ENCODE measurements at regions not wholly inside any gene's neighbourhood (a gene's known extent, or its start where the extent isn't known, plus 50 kb on each side); places are given as distances from the start of the nearest gene placed in this dataset.

DNA sequence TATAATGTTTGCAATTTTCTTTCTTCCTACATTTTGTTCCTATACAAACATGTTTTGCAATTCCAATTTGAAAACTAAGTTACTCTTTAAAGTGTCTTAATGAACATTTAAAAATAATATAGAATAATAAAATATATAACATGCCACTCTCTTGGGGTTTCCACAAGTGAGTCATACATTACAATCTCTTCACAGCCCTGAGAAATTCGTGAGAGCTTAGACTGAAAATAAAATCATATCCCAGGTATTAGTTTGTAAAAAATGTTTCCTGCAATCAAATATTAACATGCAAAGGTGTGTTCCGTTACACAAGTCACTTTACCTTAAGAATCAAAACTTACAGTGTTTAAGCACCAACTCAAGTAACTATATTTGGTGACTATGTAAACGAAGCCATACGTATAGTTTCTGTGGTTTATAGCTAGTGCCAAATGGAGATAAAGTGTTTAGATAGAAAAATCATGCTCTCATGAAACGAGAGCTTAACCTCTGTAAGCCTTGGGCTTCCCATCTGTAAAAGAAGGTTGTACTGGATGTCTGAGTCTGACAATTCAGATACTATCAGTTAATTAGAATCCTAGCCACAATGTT lies 253.6 kb upstream of the ANO3 start:
- no peak overlapping the region for H3K4me3 ChIP-seq (replicated peaks; ENCODE audit: low read depth, low read length)
- TF ChIP-seq, protein P1, sequence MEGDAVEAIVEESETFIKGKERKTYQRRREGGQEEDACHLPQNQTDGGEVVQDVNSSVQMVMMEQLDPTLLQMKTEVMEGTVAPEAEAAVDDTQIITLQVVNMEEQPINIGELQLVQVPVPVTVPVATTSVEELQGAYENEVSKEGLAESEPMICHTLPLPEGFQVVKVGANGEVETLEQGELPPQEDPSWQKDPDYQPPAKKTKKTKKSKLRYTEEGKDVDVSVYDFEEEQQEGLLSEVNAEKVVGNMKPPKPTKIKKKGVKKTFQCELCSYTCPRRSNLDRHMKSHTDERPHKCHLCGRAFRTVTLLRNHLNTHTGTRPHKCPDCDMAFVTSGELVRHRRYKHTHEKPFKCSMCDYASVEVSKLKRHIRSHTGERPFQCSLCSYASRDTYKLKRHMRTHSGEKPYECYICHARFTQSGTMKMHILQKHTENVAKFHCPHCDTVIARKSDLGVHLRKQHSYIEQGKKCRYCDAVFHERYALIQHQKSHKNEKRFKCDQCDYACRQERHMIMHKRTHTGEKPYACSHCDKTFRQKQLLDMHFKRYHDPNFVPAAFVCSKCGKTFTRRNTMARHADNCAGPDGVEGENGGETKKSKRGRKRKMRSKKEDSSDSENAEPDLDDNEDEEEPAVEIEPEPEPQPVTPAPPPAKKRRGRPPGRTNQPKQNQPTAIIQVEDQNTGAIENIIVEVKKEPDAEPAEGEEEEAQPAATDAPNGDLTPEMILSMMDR (IDR thresholded peaks at IDR 0.05; ENCODE audit: low read depth, low read length, missing control alignments), result no peak
- DNase-seq (ENCODE audit: extremely low read depth, low read depth), result no peak

DNA sequence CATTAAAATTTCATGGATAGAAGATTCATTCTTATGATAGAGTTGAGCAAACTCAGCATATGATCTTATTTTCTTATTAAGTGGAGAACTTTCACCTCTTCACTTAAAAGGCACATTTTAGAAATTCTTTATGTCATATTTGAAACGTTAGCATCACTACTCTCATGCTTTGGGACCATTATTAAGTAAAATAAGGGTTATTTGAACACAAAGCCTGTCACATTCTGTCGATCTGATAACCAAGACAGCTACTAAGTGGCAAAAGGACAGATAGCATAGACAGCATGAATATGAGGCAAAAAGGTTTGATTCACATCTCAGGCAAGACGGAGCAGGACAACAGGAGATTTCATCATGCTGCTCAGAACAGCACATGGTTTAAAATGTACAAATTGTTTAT lies 247.6 kb upstream of the ANO3 start:
- no peak for DNase-seq (ENCODE audit: extremely low read depth, low read depth)
- no peak overlapping the region for H3K4me3 ChIP-seq (replicated peaks; ENCODE audit: low read depth, low read length)
- TF ChIP-seq, protein P1 (IDR thresholded peaks at IDR 0.05; ENCODE audit: low read depth, low read length, missing control alignments), result no peak

DNA sequence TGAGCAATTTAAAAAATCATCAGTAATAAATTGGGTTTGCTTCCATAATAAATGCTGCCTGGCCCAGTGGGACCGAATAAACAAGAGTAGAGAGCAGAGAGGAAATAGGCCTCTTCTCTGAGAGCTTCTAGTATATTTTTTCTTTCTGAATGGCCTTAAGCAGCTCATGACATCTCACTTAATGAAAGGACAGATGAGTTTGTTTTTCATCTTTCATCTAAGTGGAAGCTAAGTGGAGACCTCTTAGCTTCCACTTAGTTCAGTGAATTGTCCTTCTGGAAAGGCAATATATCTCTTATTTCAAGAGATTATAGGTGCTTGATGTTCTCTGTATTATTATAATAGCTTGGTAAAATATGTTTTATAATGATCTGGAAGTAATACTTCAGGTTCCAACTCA lies 245.9 kb upstream of the ANO3 start:
- DNase-seq (ENCODE audit: extremely low read depth, low read depth), result no peak
- TF ChIP-seq, protein P1 (IDR thresholded peaks at IDR 0.05; ENCODE audit: low read depth, low read length, missing control alignments), result no peak
- H3K4me3 ChIP-seq (replicated peaks; ENCODE audit: low read depth, low read length), result no peak overlapping the region

DNA sequence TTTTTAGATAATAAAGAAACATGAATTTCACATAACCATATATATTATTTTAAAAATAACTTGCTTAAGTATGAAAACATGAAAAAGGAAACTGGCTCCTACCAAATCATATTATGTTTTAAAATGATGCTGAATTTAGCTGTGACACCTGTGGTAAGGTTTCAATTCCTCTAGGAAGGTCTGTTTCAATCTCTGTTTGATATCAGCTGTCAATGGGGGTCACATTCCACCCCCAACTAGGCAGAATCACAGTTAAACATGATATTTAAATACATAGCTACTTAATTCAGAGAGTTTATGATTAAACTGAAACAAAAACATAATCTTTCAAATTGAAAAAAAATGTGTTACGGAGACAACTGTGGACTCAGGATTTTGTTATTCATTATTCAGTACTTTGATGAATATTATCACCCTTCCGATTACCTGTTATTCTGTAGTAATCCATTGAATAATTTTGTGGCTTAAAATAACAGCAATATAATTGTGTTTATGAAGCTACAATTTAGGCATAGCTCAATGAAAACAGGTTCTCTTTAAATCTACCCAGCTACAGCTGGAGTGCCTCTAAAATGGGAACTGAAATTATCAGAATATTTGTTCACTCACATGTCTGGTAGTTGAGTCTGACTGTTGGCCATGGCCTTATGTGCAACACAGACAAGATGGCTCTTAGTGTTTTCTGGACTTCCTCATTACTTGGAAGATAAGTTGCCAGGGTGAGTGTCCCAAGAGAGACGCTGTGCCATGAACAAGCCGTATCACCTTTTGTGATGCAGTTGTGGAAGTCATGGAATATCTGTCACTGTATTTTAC lies 244.6 kb upstream of the ANO3 start:
- DNase-seq (ENCODE audit: extremely low read depth, low read depth), result no peak
- TF ChIP-seq, protein P1 (IDR thresholded peaks at IDR 0.05; ENCODE audit: low read depth, low read length, missing control alignments), result no peak
- H3K4me3 ChIP-seq (replicated peaks; ENCODE audit: low read depth, low read length), result no peak overlapping the region

DNA sequence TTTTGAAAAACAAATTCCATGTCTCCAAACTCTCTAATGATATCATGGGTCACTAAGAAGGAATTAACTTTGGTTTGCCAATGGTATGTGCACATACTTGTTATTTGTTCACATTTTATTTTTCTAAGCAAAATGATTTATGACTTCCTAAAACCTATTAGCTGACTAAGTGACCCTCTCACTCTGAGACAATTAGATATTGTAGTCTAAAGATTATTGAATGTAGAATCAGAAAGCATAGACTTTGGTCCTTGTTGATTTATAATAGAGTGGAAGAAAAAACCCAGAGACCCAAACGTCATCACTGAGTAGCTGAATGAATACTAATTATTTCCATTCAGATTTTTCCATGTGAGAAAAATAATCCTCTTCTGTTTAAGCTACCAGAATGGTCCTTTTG lies 243.5 kb upstream of the ANO3 start:
- TF ChIP-seq, protein P1 (IDR thresholded peaks at IDR 0.05; ENCODE audit: low read depth, low read length, missing control alignments), result no peak
- no peak for DNase-seq (ENCODE audit: extremely low read depth, low read depth)
- no peak overlapping the region for H3K4me3 ChIP-seq (replicated peaks; ENCODE audit: low read depth, low read length)

DNA sequence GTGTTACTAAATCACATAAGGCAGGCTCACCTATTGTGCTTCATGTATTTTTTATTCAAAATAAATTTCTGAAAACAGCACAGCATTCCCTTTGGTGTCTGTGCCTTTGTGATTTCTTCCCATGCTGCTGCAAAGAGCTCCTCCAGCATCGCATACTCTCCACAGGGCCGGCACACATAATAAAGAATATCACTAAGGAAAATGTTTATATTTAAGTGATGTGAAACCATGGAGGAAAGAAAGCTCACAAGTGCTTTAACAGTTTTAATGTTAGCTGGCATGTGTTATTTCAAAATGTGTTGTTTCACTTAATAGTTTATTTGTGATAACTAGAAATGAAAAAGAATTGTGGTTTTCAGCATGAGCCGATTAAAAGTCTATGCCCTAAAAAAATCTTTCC lies 241.3 kb upstream of the ANO3 start:
- no peak for DNase-seq (ENCODE audit: extremely low read depth, low read depth)
- no peak overlapping the region for H3K4me3 ChIP-seq (replicated peaks; ENCODE audit: low read depth, low read length)
- TF ChIP-seq, protein P1 (IDR thresholded peaks at IDR 0.05; ENCODE audit: low read depth, low read length, missing control alignments), result no peak

Measured in HFF-Myc (cell line).